Liver (tissue), 7 donors: ENCODE measurements at regions not wholly inside any gene's neighbourhood (a gene's known extent, or its start where the extent isn't known, plus 50 kb on each side); places are given as distances from the start of the nearest gene placed in this dataset.

Experiments used
- DNase-seq: peaks from one replicate; pipeline ENCODE4 v3.0.0-alpha.2; 2017; ENCODE audit warnings: low spot score
- H3K27ac ChIP-seq, 2 donors: one replicate each; pipeline ENCODE4 v1.7.0; 2013; ENCODE audit warnings: inconsistent platforms in 2 of 2, low read length in 2 of 2, control low read depth in 1 of 2, low read depth in 1 of 2, mild to moderate bottlenecking in 1 of 2
- H3K27me3 ChIP-seq, 4 donors: one replicate each; pipeline versions ENCODE4 v1.6.1 to v1.7.0; 2013; ENCODE audit warnings: low read length in 3 of 4, inconsistent platforms in 1 of 4, mild to moderate bottlenecking in 1 of 4, moderate library complexity in 1 of 4; ENCODE audit not compliant: control insufficient read depth in 4 of 4, insufficient read depth in 4 of 4
- H3K36me3 ChIP-seq, 4 donors: one replicate each; pipeline versions ENCODE4 v1.6.1 to v1.7.0; 2013; ENCODE audit warnings: low read length in 3 of 4, mild to moderate bottlenecking in 3 of 4, low read depth in 1 of 4, moderate library complexity in 1 of 4; ENCODE audit not compliant: control insufficient read depth in 4 of 4, insufficient read depth in 3 of 4
- H3K4me1 ChIP-seq, 4 donors: one replicate each; pipeline versions ENCODE4 v1.6.1 to v1.7.0; 2013; ENCODE audit warnings: low read length in 3 of 4, mild to moderate bottlenecking in 3 of 4, moderate library complexity in 1 of 4; ENCODE audit not compliant: control insufficient read depth in 4 of 4, insufficient read depth in 4 of 4
- H3K4me3 ChIP-seq, 3 donors: one replicate each; pipeline versions ENCODE4 v1.6.1 to v1.7.0; 2013; ENCODE audit warnings: low read length in 3 of 3, control low read depth in 1 of 3, low read depth in 1 of 3, mild to moderate bottlenecking in 1 of 3
- H3K9ac ChIP-seq, 2 donors: one replicate each; pipeline ENCODE4 v1.7.0; 2013; ENCODE audit warnings: low read length in 2 of 2, mild to moderate bottlenecking in 2 of 2, moderate library complexity in 2 of 2, control low read depth in 1 of 2, low read depth in 1 of 2
- H3K9me3 ChIP-seq, 4 donors: one replicate each; pipeline versions ENCODE4 v1.6.1 to v1.7.0; 2013; ENCODE audit warnings: low read length in 3 of 4; ENCODE audit not compliant: control insufficient read depth in 4 of 4
- ATF3 ChIP-seq: IDR thresholded peaks from 2 replicates; pipeline ENCODE4 v1.6.1; 2016; ENCODE audit warnings: antibody characterized with exemption
- EGR1 ChIP-seq, 2 donors: IDR thresholded peaks; 2 replicates each; pipeline ENCODE4 v1.6.1; 2016 to 2018; ENCODE audit warnings: antibody characterized with exemption in 2 of 2, low read depth in 2 of 2
- GABPA ChIP-seq, 2 donors: IDR thresholded peaks in 1 of 2; conservative IDR thresholded peaks in 1 of 2; 2 replicates each; pipeline ENCODE4 v1.6.1; 2016; ENCODE audit warnings: antibody characterized with exemption in 2 of 2, mild to moderate bottlenecking in 1 of 2, moderate library complexity in 1 of 2
- HNF4A ChIP-seq, 2 donors: conservative IDR thresholded peaks; 2 replicates each; pipeline ENCODE4 v1.6.1; 2016; ENCODE audit warnings: antibody characterized with exemption in 2 of 2, mild to moderate bottlenecking in 2 of 2
- HNF4G ChIP-seq: IDR thresholded peaks from 2 replicates; pipeline ENCODE4 v1.6.1; 2016; ENCODE audit warnings: antibody characterized with exemption
- JUND ChIP-seq, 2 donors: IDR thresholded peaks; 2 replicates each; pipeline ENCODE4 v1.6.1; 2016; ENCODE audit warnings: antibody characterized with exemption in 2 of 2
- MAX ChIP-seq: IDR thresholded peaks from 2 replicates; pipeline ENCODE4 v1.6.1; 2016; ENCODE audit warnings: antibody characterized with exemption
- NR2F2 ChIP-seq: IDR thresholded peaks from 2 replicates; pipeline ENCODE4 v1.6.1; 2016; ENCODE audit warnings: antibody characterized with exemption
- RAD21 ChIP-seq, 2 donors: IDR thresholded peaks; 2 replicates each; pipeline ENCODE4 v1.6.1; 2016; ENCODE audit warnings: antibody characterized with exemption in 2 of 2, mild to moderate bottlenecking in 2 of 2
- REST ChIP-seq: IDR thresholded peaks from 2 replicates; pipeline ENCODE4 v1.6.1; 2016; ENCODE audit warnings: antibody characterized with exemption, mild to moderate bottlenecking
- RXRA ChIP-seq, 2 donors: IDR thresholded peaks; 2 replicates each; pipeline ENCODE4 v1.6.1; 2017 to 2018; ENCODE audit warnings: antibody characterized with exemption in 2 of 2, mild to moderate bottlenecking in 1 of 2
- SP1 ChIP-seq: IDR thresholded peaks from 2 replicates; pipeline ENCODE4 v1.6.1; 2018; ENCODE audit warnings: antibody characterized with exemption, mild to moderate bottlenecking
- TAF1 ChIP-seq: conservative IDR thresholded peaks from 2 replicates; pipeline ENCODE4 v1.6.1; 2016; ENCODE audit warnings: antibody characterized with exemption, mild to moderate bottlenecking
- YY1 ChIP-seq: IDR thresholded peaks from 2 replicates; pipeline ENCODE4 v1.6.1; 2016; ENCODE audit warnings: antibody characterized with exemption, mild to moderate bottlenecking
- ZBTB33 ChIP-seq: IDR thresholded peaks from 2 replicates; pipeline ENCODE4 v1.6.1; 2016; ENCODE audit warnings: antibody characterized with exemption
- WGBS: extraction: QIAGEN DNeasy Blood & Tissue Kit; methylation state at CpG from one replicate; pipeline ENCODE4 v1.1.7; 2013; 5-methylcytosine and 5-hydroxymethylcytosine counted together
- donor health status: healthy.
- donor health status: healthy.
- donor health status: healthy.
- donor health status: healthy.

- Histone ChIP-seq H3K4me3 (no peak overlapping the region), H3K36me3 (no peaks in the 10 kb centered on the region), H3K9me3 (no peaks in the 10 kb centered on the region), H3K27ac (no peak overlapping the region), H3K9ac (no peak overlapping the region), H3K4me1 (no peaks in the 10 kb centered on the region), H3K27me3 (no peaks in the 10 kb centered on the region)
- WGBS = 67% methylated on average over 2 of the region's 2 CpGs
- no peak for DNase-seq
- no peak for TF ChIP-seq ZBTB33
- TF ChIP-seq NR2F2 = no peak
- TF ChIP-seq ATF3 = no peak
- TF ChIP-seq SP1 = no peak
- no peak for TF ChIP-seq TAF1
- TF ChIP-seq HNF4A (conservative IDR thresholded peaks at IDR 0.05) = no peak
- TF ChIP-seq RAD21 (IDR thresholded peaks at IDR 0.05) = no peak
- no peak for TF ChIP-seq MAX
- no peak for TF ChIP-seq HNF4G
These were observed 270.6 kb downstream of the SOCS6 start for GRCh38 chr18:70559446-70559845.

- Histone ChIP-seq H3K9ac (no peak overlapping the region), H3K4me1 (no peaks in the 10 kb centered on the region), H3K4me3 (no peak overlapping the region), H3K36me3 (no peaks in the 10 kb centered on the region), H3K27ac (no peak overlapping the region), H3K27me3 (no peaks in the 10 kb centered on the region), H3K9me3 (no peaks in the 10 kb centered on the region)
- DNase-seq = no peak
- 80% methylated on average over 1 of the region's 1 CpG for WGBS
- no peak for TF ChIP-seq HNF4A (conservative IDR thresholded peaks at IDR 0.05)
- TF ChIP-seq HNF4G = no peak
- no peak for TF ChIP-seq TAF1
- TF ChIP-seq EGR1 (IDR thresholded peaks at IDR 0.05; ENCODE audit: low read depth in 2 of 2) = no peak
These were observed 269.5 kb downstream of the SOCS6 start for GRCh38 chr18:70558371-70558770.

GRCh38 chr18:70554854-70555445 lies 266.1 kb downstream of the SOCS6 start:
- 81% methylated on average over 2 of the region's 2 CpGs for WGBS
- TF ChIP-seq RXRA (IDR thresholded peaks at IDR 0.05) = no peak
- TF ChIP-seq REST = no peak
- TF ChIP-seq JUND (IDR thresholded peaks at IDR 0.05) = no peak
- TF ChIP-seq RAD21 (IDR thresholded peaks at IDR 0.05) = no peak
- TF ChIP-seq ATF3 = no peak
- no peak for TF ChIP-seq ZBTB33
- no peak for TF ChIP-seq MAX
- no peak for TF ChIP-seq TAF1
- no peak for TF ChIP-seq HNF4G
- TF ChIP-seq YY1 = no peak
- TF ChIP-seq EGR1 (IDR thresholded peaks at IDR 0.05; ENCODE audit: low read depth in 2 of 2) = no peak
- no peak for TF ChIP-seq HNF4A (conservative IDR thresholded peaks at IDR 0.05)
- no peak for TF ChIP-seq SP1
- TF ChIP-seq GABPA (IDR thresholded peaks at IDR 0.05 in 1 of 2, conservative IDR thresholded peaks at IDR 0.05 in 1 of 2) = no peak
- no peak for TF ChIP-seq NR2F2
- no peak overlapping the region for H3K9ac ChIP-seq
- no peaks in the 10 kb centered on the region for H3K36me3 ChIP-seq
- no peak for DNase-seq
- H3K4me3 ChIP-seq = no peak overlapping the region
- H3K27me3 ChIP-seq = no peaks in the 10 kb centered on the region
- no peaks in the 10 kb centered on the region for H3K4me1 ChIP-seq
- no peaks in the 10 kb centered on the region for H3K9me3 ChIP-seq
- H3K27ac ChIP-seq = no peak overlapping the region
